Chondrocyte (in vitro differentiated cells): ENCODE measurements at regions not wholly inside any gene's neighbourhood (a gene's known extent, or its start where the extent isn't known, plus 50 kb on each side); places are given as distances from the start of the nearest gene placed in this dataset.

Experiments
- DNase-seq: peaks from one replicate; pipeline ENCODE4 v3.0.0; 2021; ENCODE audit warnings: mixed read lengths, low spot score
- H3K27ac Mint-ChIP-seq: one replicate; pipeline ENCODE4 v1.8.0; 2021; ENCODE audit warnings: mild to moderate bottlenecking, moderate library complexity, mixed read lengths; ENCODE audit not compliant: unreplicated experiment
- H3K27me3 Mint-ChIP-seq: 2 replicates; pipeline ENCODE4 v1.8.0; 2021; ENCODE audit warnings: low read depth, mixed read lengths
- H3K36me3 Mint-ChIP-seq: 2 replicates; pipeline ENCODE4 v1.8.0; 2021; ENCODE audit warnings: low read depth, mixed read lengths
- H3K4me1 Mint-ChIP-seq: 2 replicates; pipeline ENCODE4 v1.8.0; 2021; ENCODE audit warnings: low read depth, mild to moderate bottlenecking, mixed read lengths
- H3K4me3 Mint-ChIP-seq: one replicate; pipeline ENCODE4 v1.8.0; 2021; ENCODE audit warnings: mild to moderate bottlenecking, moderate library complexity, mixed read lengths; ENCODE audit not compliant: unreplicated experiment
- H3K9me3 Mint-ChIP-seq: 2 replicates; pipeline ENCODE4 v1.8.0; 2021; ENCODE audit warnings: low read depth, mixed read lengths
- CTCF ChIP-seq: fragments of 200-600 bp; sonication (generic); IDR thresholded peaks from 2 replicates; pipeline ENCODE4 v1.5.0; 2021; ENCODE audit warnings: antibody characterized with exemption, mild to moderate bottlenecking, moderate library complexity

DNA sequence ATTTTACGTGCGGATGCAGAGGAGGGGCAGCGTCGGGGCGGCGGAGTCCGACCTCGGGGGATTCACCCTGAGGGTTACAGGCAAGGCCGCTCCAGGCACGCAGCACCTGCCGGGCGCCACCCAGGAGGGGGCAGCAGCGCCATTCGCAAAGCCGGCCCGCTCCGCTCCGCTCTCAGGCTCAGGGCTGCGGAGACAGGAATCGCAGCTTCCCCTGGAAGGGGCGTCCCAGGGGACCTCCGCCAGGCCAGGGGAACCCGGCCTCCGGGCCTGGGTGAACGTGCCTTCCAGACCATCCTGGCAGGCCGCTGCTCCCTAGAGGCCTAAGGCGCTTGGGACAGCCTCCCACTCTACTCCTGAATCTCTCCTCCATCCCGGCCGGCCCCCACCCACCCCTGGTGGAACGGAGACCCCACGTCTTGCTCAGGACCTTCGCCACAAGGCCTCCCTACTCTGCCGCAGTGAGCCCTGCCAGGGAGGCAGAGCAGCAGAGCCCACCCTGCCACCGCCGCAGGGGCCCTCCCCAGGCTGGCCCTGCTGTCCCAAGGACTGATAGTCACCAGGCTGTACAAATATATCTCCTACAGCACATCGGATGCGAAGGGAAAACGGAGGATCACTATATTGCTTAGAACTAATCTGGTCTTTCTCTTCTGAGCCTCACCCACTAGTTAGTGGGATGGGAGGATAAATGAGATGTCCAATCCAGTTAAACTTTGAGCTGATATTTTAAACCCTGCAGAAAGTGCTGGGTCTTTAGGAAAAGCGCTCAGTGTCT, 115.0 kb downstream of the SMIM20 start:
- H3K4me3 Mint-ChIP-seq: no peak overlapping the region
- H3K27ac Mint-ChIP-seq: no peak overlapping the region
- peaks cover 3% of the 10 kb centered on the region for H3K9me3 Mint-ChIP-seq
- peak; percentile 81 for TF ChIP-seq CTCF
- peaks cover 1% of the 10 kb centered on the region for H3K36me3 Mint-ChIP-seq
- H3K27me3 Mint-ChIP-seq: peaks cover 2% of the 10 kb centered on the region
- no peak for DNase-seq
- H3K4me1 Mint-ChIP-seq: peaks cover 38% of the 10 kb centered on the region

- peaks cover 1% of the 10 kb centered on the region for H3K36me3 Mint-ChIP-seq
- H3K9me3 Mint-ChIP-seq: peaks cover 3% of the 10 kb centered on the region
- TF ChIP-seq CTCF: no peak
- peaks cover 2% of the 10 kb centered on the region for H3K27me3 Mint-ChIP-seq
- no peak for DNase-seq
- no peak overlapping the region for H3K4me3 Mint-ChIP-seq
- H3K4me1 Mint-ChIP-seq: peaks cover 38% of the 10 kb centered on the region
- no peak overlapping the region for H3K27ac Mint-ChIP-seq
Observed at GRCh38 chr4:26029568-26030131, 115.6 kb downstream of the SMIM20 start.

- TF ChIP-seq CTCF: no peak
- H3K9me3 Mint-ChIP-seq: peaks cover 3% of the 10 kb centered on the region
- peaks cover 3% of the 10 kb centered on the region for H3K36me3 Mint-ChIP-seq
- H3K4me1 Mint-ChIP-seq: peaks cover 38% of the 10 kb centered on the region
- H3K4me3 Mint-ChIP-seq: no peak overlapping the region
- H3K27me3 Mint-ChIP-seq: peaks cover 2% of the 10 kb centered on the region
- no peak for DNase-seq
- peak overlapping the region; percentile 18 for H3K27ac Mint-ChIP-seq
Observed at GRCh38 chr4:26030260-26030667, 116.2 kb downstream of the SMIM20 start.

GRCh38 chr4:26030780-26031179, 116.8 kb downstream of the SMIM20 start:
- Mint-ChIP-seq H3K27me3 (peaks cover 2% of the 10 kb centered on the region), H3K27ac (peak overlapping the region; percentile 18), H3K4me3 (no peak overlapping the region), H3K4me1 (peaks cover 40% of the 10 kb centered on the region), H3K36me3 (peaks cover 3% of the 10 kb centered on the region), H3K9me3 (peaks cover 3% of the 10 kb centered on the region)
- no peak for TF ChIP-seq CTCF
- no peak for DNase-seq

GRCh38 chr4:26031704-26032103, 117.7 kb downstream of the SMIM20 start:
- peaks cover 3% of the 10 kb centered on the region for H3K9me3 Mint-ChIP-seq
- no peak for TF ChIP-seq CTCF
- H3K27me3 Mint-ChIP-seq: peaks cover 2% of the 10 kb centered on the region
- H3K4me3 Mint-ChIP-seq: no peak overlapping the region
- no peak for DNase-seq
- H3K36me3 Mint-ChIP-seq: peaks cover 3% of the 10 kb centered on the region
- peaks cover 43% of the 10 kb centered on the region for H3K4me1 Mint-ChIP-seq
- H3K27ac Mint-ChIP-seq: peak overlapping the region; percentile 1
